ENCODE measurements at regions not wholly inside any gene's neighbourhood (a gene's known extent, or its start where the extent isn't known, plus 50 kb on each side); places are given as distances from the start of the nearest gene placed in this dataset.

DNA sequence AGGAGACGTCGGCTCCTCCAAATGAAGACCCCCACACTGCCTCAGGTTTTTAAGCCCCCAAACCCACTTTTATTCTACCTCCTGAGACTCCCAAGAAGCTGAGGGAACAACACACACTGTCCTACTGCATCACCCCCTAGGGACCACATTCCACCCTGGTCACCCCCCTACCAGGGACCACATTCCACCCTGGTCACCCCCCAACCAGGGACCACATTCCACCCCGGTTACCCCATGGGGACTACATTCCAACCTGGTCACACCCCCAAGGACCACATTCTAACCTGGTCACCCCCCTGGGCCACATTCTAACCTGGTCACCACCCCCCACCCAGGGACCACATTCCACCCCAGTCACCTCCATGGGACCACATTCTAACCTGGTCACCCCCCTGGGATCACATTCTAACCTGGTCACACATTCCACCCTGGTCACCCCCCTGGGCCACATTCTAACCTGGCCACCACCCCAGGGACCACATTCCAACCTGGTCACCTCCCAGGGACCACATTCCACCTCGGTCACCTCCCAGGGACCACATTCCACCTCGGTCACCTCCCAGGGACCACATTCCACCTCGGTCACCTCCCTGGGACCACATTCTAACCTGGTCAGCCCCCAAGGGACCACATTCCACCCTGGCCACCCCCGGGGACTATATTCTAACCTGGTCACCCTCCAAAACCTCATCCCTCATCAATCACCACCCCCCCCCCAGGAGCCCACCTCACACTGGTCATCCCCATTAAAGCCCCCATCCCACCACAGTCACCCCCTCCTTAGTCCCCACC is 587.6 kb downstream of the NPHP4 start:
- DNase-seq, result no peak

GRCh38 chr1:5403935-5404334 is 588.3 kb downstream of the NPHP4 start:
- no peak for DNase-seq

DNA sequence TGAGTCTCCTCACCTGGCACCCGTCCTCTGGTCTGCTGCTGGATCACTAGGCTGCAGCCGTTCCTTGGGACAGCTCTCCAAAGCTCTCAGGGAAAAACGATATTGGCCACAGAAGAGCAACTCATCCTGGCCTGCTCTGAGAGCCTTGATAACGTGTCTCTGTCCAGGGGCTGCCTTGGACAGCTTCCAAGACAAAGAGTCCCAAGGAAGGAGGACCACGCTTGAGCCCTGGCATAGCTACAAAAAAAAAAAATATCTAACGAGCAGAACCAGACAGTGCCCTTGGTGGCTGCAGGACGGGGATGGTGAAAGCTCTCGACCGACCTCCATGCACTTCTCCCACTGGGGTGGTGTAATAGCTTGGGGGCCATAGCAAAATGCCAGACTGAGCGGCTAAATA is 589.6 kb downstream of the NPHP4 start:
- DNase-seq, result no peak

DNA sequence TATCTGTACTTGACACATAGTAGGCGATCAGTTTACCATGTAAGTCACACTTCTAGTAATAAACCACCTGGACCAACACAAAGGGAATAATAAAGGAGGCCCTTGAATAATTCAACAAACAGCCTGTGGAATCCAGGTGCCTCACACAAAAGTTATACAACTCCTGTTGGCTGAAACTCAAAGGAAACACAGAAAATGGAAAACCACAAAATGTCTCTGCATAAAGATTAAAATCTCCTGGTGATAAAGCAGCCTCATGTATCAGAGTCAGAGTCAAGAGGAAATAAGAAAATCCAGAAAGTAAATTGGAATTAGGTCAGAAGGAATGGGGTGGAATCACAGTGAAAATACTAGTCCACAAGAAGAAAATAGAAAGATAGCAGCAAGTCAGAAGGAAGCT is 592.5 kb downstream of the NPHP4 start:
- DNase-seq, result no peak

DNA sequence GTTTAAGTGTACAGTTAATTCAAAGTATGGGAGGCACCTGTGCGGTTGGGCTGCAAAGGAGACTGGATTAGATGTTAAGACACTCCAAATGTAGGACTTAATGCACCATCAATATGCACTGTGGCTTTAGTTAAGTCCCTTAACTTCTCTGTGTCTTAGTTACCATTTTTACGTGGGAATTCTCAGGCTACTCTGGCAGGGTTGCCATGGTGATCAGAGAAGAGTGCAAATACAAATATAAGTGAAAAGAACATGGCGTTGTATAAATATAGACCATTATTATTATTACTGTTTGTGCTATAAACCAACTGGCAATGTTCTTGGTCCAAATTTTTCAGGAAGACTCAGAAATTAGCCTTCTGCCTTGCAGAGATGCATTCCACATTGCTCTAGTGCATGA is 595.6 kb downstream of the NPHP4 start:
- no peak for DNase-seq

DNA sequence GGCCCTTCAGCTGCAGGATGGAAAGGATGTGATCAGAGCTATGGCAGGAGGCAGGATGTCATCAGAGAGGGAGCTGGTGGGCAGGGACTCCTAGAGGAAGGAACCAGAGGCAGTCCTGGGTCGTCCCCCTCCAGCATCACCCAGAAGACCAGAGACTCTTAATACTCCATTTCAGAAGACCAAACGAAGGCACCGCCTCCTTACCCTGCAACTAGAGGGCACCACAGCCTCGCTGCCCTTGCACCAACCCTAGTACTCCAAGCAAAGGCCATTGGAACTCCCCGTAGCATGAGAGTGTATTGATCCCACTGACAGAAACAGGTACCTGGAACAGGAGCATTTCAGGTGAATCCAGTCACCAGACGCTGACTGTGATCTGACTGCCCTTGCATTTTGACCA is 598.1 kb downstream of the NPHP4 start:
- no peak for DNase-seq

GRCh38 chr1:5393603-5394002 is 598.6 kb downstream of the NPHP4 start:
- DNase-seq, result no peak

GRCh38 chr1:5393146-5393545 is 599.1 kb downstream of the NPHP4 start:
- no peak for DNase-seq

DNA sequence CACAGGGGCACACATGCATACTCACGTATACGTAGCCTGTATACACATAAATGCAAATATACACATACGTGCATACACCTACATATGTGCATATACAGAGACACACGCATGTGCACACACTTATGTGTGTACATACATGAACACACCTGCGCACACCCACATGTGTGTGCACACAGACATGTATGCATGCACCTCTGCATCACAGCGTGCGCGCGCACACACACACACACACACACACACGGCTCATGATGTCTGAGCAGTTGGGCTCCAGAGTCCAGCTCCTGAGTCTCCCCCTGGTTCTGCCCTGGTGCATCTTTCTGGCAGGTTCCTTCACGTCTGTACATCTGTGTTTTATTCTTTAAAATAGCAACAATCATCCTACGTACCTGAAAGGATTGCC is 600.5 kb downstream of the NPHP4 start:
- no peak for DNase-seq

DNA sequence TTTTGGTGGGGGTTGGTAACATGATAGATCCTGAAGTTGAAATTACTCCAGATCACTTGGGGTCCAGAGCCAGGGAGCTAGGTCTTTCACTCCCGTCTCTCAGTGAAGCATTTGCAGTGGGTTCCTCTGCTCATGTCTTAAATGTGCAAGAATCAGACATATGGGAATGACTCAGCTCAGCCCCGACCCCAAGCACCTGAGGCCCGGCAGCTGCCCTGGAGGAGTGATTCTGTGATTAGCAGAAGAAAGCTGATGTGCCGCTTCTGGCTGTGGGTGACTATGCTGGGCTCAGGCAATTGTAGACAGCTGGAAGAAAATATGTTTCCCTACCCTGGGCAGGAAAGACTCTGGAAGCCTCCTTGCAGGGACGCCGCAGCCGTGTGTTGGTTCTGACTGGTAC is 601.7 kb downstream of the NPHP4 start:
- DNase-seq, result peak in 1 of 2 donors; percentile 6

GRCh38 chr1:5389101-5389885 is 602.9 kb downstream of the NPHP4 start:
- no peak for DNase-seq

DNA sequence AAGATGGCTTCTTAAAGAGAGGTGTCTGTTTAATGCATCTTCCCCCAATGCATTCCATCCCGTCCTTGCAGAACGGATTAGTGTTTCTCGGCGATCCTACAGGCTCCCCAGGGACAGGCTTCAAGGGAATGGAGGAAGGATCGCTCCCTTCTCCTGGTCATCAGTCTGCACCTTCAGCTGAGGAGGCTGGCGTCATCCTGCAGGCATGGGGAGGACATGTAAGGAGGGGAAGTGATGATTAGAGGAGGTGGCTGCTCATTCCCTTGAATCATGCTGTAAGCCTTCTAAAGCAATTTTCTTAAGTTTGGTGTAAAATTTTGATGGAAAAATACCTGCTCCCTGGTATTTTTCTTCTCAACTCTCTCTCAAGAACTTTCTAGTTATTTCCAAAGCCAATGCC is 603.6 kb downstream of the NPHP4 start:
- no peak for DNase-seq

- no peak for DNase-seq
Observed at GRCh38 chr1:5386371-5386770, 605.9 kb downstream of the NPHP4 start.

- DNase-seq, result no peak
Observed at GRCh38 chr1:5385956-5386355, 606.3 kb downstream of the NPHP4 start.

DNA sequence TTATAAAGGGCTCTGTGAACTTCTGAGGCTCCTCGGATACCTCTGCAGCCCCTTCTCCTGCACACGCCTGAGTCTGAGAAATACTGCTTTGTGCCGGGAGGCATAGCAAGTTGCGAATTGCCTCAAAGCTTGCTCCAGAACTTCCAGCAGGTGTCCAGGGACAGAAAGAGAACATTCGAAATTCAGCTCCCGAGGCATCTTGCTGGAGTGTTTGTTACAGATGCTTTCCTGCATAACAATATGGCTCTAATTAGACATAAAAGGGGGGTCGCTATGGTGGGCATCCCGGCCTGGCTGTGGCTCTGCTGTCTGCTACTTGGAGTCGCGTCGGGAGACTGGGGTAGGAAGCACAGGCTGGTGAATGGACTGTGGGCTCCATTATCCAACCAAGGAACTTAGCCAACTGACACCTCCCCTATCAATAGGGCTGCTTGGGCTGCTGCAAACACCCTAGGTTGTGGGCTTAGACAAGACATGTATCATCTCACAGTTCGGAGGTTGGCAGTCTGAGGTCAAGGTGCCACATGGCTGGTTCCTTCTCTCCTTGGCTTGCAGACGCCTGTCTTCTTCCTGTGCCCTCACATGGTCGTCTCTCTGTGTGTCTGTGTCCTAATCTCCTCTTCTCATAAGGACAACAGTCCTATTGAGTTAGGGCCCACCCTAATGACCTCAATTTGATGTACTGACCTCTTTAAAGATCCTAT is 607.0 kb downstream of the NPHP4 start:
- no peak for DNase-seq

GRCh38 chr1:5381491-5381890 is 610.7 kb downstream of the NPHP4 start:
- no peak for DNase-seq

DNA sequence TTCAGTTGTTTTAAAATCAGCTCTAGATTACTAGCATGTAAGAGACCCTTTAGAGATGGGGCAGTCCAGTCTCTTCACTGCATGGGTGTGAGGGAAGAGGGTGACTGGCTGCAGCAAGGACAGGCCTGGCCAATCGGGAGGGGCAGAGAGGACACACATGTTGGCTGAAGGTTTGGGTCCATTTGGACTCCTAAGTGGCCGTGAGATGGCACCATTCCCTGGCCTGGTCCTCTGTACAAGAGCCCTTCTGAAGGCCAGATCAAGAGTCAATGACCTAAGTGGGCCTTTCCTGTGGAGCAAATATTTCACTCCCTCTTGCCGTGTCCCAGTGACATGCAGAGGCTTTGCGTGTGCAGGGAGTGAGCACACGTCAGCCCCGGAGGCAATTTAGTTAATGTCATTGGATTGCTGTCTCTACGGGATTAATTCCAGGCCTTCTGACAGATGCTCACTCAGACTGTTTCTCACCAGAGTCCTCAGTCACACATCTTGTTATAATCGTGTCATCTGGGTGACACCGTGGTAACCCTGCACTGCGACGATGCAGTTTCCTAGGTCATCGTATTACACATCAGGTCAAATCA is 613.0 kb downstream of the NPHP4 start:
- no peak for DNase-seq

DNA sequence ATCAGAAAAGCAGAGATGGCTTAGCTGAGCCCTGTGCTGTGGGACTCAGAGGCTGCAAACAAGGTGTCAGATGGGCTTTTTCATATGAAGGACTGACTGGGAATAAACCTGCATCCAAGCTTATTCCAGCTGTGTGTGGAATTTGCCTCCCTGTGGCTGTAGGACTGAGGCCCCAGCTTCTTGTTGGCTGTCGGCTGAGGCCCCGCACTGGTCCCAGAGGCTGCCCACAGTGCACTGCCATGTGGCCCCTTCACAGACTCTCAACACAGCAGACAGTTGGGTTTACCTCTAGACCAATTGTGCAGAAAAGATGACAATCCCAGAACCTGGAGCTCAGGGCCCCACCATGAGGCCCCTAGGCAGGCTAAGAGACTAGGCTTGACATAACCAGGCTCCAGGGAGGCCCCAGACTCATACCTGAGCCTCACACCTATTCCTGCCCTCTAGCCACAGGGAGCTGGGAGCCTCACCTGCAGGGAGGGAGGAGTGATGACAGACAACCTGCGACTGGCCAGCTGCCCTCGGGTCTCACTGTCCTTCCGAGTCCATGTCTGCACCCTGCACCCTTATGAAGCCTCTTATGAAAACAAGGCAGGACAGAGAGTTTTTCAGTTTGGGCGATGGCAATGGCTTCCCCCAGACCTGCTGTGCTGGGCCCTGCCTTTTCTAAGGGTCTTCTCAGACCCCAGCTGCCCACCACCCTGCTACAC is 615.5 kb downstream of the NPHP4 start:
- DNase-seq, result no peak

DNA sequence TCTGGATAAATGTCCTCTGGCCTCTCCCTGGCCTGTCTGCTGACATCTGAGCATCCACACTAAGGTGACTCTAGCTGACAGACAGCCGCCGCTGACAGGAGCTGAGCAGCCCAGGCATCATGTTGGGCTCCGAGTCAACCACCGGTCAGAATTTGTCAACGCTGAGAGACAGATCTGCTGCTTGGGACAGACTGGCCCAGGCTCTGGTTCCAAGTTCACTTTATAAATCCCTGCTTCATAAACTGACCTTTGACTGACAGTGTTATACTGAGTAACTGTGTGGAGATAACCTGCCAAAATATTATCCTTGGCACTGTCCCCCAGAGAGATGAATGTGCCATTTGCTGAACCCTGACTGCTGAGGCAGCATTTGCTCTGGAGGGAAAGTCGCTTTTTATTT is 616.7 kb downstream of the NPHP4 start:
- DNase-seq, result no peak

DNA sequence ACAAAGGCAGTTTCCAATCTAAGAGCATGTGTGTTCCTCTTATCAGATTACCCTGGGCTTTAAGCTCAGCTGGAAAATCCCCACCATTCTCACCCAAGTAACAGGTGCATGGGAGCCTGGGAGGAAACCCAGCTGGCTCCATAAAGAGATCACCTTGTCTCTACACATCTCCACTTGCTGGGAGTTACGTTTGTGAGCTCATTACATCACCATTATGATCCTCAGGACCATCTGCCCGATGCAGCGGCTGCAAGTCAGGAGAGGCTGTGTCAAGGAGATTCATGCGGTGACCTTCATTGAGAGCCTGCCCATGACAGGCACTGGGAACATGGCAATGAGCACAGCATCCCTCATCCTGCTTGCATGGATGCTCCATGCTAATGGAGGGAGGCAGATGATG is 618.0 kb downstream of the NPHP4 start:
- no peak for DNase-seq

DNA sequence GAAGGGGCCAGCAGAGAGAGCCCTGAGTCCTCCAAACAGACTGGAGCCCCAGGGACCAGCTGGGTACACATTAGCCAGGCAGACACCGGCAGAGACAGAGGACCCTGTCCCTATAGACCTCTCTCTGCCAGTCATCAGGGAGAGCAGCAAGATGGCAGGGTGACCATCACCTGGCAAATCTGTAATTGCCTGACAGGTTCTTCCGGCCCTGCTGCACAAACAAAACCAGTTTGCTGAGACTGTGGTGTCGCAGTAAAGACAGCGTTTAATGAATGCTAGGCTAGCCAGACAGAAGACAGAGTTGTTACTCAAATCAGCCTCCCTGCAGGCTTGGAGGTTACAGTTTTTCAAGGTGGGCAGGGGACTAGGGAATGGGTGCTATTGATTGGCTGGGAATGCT is 618.9 kb downstream of the NPHP4 start:
- DNase-seq, result no peak

GRCh38 chr1:5371270-5371669 is 621.0 kb downstream of the NPHP4 start:
- DNase-seq, result no peak

GRCh38 chr1:5370311-5370710 is 621.9 kb downstream of the NPHP4 start:
- DNase-seq, result no peak
